ENCODE measurements at regions not wholly inside any gene's neighbourhood (a gene's known extent, or its start where the extent isn't known, plus 50 kb on each side); places are given as distances from the start of the nearest gene placed in this dataset.

DNA sequence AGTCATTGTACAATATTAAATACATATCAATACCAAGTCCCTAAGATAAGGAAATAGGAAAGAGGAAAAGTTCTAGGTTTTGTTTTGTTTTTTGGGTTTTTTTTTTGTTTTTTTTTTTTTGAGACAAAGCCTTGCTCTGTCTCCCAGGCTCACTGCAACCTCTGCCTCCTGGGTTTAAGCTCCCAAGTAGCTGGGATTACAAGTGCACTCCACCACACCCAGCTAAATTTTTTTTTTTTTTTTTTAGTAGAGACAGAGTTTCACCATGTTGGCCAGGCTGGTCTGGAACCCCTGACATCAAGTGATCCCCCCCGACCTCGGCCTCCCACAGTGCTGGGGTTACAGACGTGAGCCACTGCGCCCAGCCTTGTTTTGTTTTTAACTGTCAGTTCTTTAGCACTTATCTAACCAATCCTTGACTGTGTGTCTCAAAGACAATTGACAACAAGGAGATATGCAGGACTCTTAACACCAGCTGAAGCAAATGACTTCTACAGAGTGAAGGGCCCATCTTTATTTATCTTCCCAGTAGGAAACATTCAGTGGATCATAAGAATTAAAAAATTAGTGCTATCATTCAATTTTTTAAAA is 100.0 kb upstream of the RAP2B start:
- 83% methylated on average over 2 of the region's 4 CpGs; no CpG with 5 or more reads in 1 of the 2 donors for WGBS, 2 donors (ENCODE audit: low coverage in 1 of 2)
- Histone ChIP-seq H3K4me3 (no peak overlapping the region), H3K27me3 (no peaks in the 10 kb centered on the region), H3K27ac (no peak overlapping the region), H3K36me3 (no peaks in the 10 kb centered on the region), H3K4me1 (peaks cover 0 to 13% (median 0%) of the 10 kb centered on the region in 3 donors), H3K9me3 (no peaks in the 10 kb centered on the region)
- TF ChIP-seq POLR2AphosphoS5 (IDR thresholded peaks at IDR 0.05), result no peak
- no peak for TF ChIP-seq POLR2A (IDR thresholded peaks at IDR 0.05)
- TF ChIP-seq EP300 (IDR thresholded peaks at IDR 0.05), result no peak
- TF ChIP-seq, protein P1, sequence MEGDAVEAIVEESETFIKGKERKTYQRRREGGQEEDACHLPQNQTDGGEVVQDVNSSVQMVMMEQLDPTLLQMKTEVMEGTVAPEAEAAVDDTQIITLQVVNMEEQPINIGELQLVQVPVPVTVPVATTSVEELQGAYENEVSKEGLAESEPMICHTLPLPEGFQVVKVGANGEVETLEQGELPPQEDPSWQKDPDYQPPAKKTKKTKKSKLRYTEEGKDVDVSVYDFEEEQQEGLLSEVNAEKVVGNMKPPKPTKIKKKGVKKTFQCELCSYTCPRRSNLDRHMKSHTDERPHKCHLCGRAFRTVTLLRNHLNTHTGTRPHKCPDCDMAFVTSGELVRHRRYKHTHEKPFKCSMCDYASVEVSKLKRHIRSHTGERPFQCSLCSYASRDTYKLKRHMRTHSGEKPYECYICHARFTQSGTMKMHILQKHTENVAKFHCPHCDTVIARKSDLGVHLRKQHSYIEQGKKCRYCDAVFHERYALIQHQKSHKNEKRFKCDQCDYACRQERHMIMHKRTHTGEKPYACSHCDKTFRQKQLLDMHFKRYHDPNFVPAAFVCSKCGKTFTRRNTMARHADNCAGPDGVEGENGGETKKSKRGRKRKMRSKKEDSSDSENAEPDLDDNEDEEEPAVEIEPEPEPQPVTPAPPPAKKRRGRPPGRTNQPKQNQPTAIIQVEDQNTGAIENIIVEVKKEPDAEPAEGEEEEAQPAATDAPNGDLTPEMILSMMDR (IDR thresholded peaks at IDR 0.05), result no peak
- no peak for ATAC-seq

- Histone ChIP-seq H3K4me3 (no peak overlapping the region), H3K27ac (no peak overlapping the region), H3K36me3 (no peaks in the 10 kb centered on the region), H3K4me1 (peaks cover 0 to 12% (median 0%) of the 10 kb centered on the region in 3 donors), H3K27me3 (no peaks in the 10 kb centered on the region), H3K9me3 (no peaks in the 10 kb centered on the region)
- no peak for ATAC-seq
- WGBS, 2 donors (ENCODE audit: low coverage in 1 of 2), result 89 to 97% methylated on average over 2 of the region's 2 CpGs
- TF ChIP-seq, protein P1 (IDR thresholded peaks at IDR 0.05), result no peak
- TF ChIP-seq POLR2AphosphoS5 (IDR thresholded peaks at IDR 0.05), result no peak
- TF ChIP-seq POLR2A (IDR thresholded peaks at IDR 0.05), result no peak
- TF ChIP-seq EP300 (IDR thresholded peaks at IDR 0.05), result no peak
These were observed 98.7 kb upstream of the RAP2B start for GRCh38 chr3:153063337-153063736.

GRCh38 chr3:153066983-153067382 is 95.0 kb upstream of the RAP2B start:
- Histone ChIP-seq H3K4me3 (no peak overlapping the region), H3K27me3 (no peaks in the 10 kb centered on the region), H3K27ac (no peak overlapping the region), H3K4me1 (peaks cover 0 to 3% (median 0%) of the 10 kb centered on the region in 3 donors), H3K9me3 (no peaks in the 10 kb centered on the region), H3K36me3 (no peaks in the 10 kb centered on the region)
- ATAC-seq, result no peak
- TF ChIP-seq POLR2A (IDR thresholded peaks at IDR 0.05) (no peak), POLR2AphosphoS5 (IDR thresholded peaks at IDR 0.05) (no peak), EP300 (IDR thresholded peaks at IDR 0.05) (no peak)
- TF ChIP-seq, protein P1 (IDR thresholded peaks at IDR 0.05), result no peak
- WGBS, 2 donors (ENCODE audit: low coverage in 1 of 2), result 89 to 93% methylated on average over 10 to 12 of the region's 12 CpGs

DNA sequence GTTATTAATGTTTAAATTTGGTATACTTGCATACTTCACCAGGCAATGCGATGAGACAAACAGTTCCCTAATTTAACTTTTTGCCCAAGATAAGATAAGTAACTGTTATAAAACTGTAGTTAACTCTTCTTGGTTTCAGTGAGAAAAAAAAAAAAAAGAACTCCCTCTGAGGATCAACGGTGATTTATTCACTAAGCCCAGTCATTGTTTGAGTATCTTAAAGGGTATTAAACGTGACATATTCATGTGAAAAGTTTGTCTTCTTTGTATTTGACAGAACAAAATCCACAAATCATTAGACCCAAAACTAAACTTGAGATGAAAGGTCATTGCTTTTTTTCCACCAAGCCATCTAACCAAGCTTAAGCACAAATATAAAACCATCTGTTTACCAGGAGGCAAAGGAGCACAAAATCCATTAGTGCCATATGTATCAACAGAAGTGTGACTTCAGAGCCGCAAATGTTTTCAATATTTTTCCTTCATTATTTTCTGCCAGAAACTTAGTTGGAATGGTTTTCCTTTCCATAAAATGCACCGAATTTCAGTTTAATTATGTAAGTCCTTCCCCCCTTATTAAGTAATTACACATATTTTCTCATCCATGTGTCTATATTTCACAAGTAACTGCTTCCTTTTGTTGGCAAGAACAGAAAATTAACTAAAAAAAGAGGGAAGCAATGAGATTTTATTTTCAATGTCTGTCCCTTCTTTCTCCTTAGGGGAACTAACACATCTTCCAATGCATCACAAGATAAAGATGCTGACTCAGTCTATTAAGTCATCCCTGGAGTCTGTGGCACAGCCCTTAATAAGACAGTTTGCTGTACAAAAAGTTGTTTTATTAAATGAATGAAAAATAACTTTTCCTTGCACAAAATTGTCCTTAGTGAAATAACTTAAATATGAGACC is 92.2 kb upstream of the RAP2B start:
- WGBS, 2 donors (ENCODE audit: low coverage in 1 of 2), result 23 to 46% methylated on average over 5 of the region's 5 CpGs
- no peak overlapping the region for H3K27ac ChIP-seq
- no peak for ATAC-seq

More for the DNA sequence above, 92.2 kb upstream of the RAP2B start:
- TF ChIP-seq EP300 (IDR thresholded peaks at IDR 0.05) (no peak), POLR2A (IDR thresholded peaks at IDR 0.05) (no peak), POLR2AphosphoS5 (IDR thresholded peaks at IDR 0.05) (no peak)
- TF ChIP-seq, protein P1 (IDR thresholded peaks at IDR 0.05), result no peak
- Histone ChIP-seq H3K9me3 (no peaks in the 10 kb centered on the region), H3K27me3 (no peaks in the 10 kb centered on the region), H3K4me3 (no peak overlapping the region), H3K36me3 (no peaks in the 10 kb centered on the region), H3K4me1 (peaks cover 0 to 3% (median 0%) of the 10 kb centered on the region in 3 donors)
